ENCODE measurements at regions not wholly inside any gene's neighbourhood (a gene's known extent, or its start where the extent isn't known, plus 50 kb on each side); places are given as distances from the start of the nearest gene placed in this dataset.

GRCh38 chr14:98203421-98203820 lies 1068.6 kb downstream of the BCL11B start:
- Histone ChIP-seq H3K9me3 (ENCODE audit: low read depth) (no peaks in the 10 kb centered on the region), H4K20me1 (ENCODE audit: insufficient read depth) (no peaks in the 10 kb centered on the region), H3K27me3 (replicated peaks; ENCODE audit: insufficient read depth) (no peaks in the 10 kb centered on the region), H3K27ac (no peak overlapping the region), H3K79me2 (ENCODE audit: insufficient read depth) (no peaks in the 10 kb centered on the region), H3K4me3 (no peak overlapping the region), H2AFZ (no peak overlapping the region), H3K36me3 (ENCODE audit: low read depth) (no peaks in the 10 kb centered on the region), H3K4me2 (ENCODE audit: unreplicated experiment) (no peak overlapping the region), H3K9ac (no peak overlapping the region), H3F3A (ENCODE audit: insufficient read depth) (no peaks in the 10 kb centered on the region), H3K9me2 (ENCODE audit: insufficient read depth) (no peaks in the 10 kb centered on the region), H3K4me1 (ENCODE audit: insufficient read depth) (no peaks in the 10 kb centered on the region)
- DNase-seq, result no peak
- in situ Hi-C loops (cut with MboI), result no loop called here
- no peak for TF ChIP-seq EZH2phosphoT487 (IDR thresholded peaks at IDR 0.05; ENCODE audit: insufficient read depth, low read depth)
- TF ChIP-seq EZH2 (IDR thresholded peaks at IDR 0.05; ENCODE audit: insufficient read depth, poor library complexity, severe bottlenecking), result no peak
- WGBS, 2 experiments (ENCODE audit: low coverage in 1 of 2, low lambda C conversion rate in 2 of 2, missing lambda C conversion rate in 2 of 2), result 45 to 56% methylated on average over 6 of the region's 6 CpGs

GRCh38 chr14:98204139-98204538 lies 1067.9 kb downstream of the BCL11B start:
- in situ Hi-C loops (cut with MboI), result no loop called here
- no peak overlapping the region for H3K9ac ChIP-seq
- no peaks in the 10 kb centered on the region for H4K20me1 ChIP-seq (ENCODE audit: insufficient read depth)
- no peak overlapping the region for H3K4me3 ChIP-seq
- no peaks in the 10 kb centered on the region for H3K9me3 ChIP-seq (ENCODE audit: low read depth)
- H2AFZ ChIP-seq, result no peak overlapping the region
- DNase-seq, result no peak
- no peak for TF ChIP-seq EZH2phosphoT487 (IDR thresholded peaks at IDR 0.05; ENCODE audit: insufficient read depth, low read depth)
- no peak for TF ChIP-seq EZH2 (IDR thresholded peaks at IDR 0.05; ENCODE audit: insufficient read depth, poor library complexity, severe bottlenecking)
- WGBS, 2 experiments (ENCODE audit: low coverage in 1 of 2, low lambda C conversion rate in 2 of 2, missing lambda C conversion rate in 2 of 2), result 21 to 26% methylated on average over 3 of the region's 3 CpGs
- no peak overlapping the region for H3K4me2 ChIP-seq (ENCODE audit: unreplicated experiment)
- H3K79me2 ChIP-seq (ENCODE audit: insufficient read depth), result no peaks in the 10 kb centered on the region
- H3K27me3 ChIP-seq (replicated peaks; ENCODE audit: insufficient read depth), result no peaks in the 10 kb centered on the region
- no peaks in the 10 kb centered on the region for H3F3A ChIP-seq (ENCODE audit: insufficient read depth)
- no peak overlapping the region for H3K27ac ChIP-seq
- no peaks in the 10 kb centered on the region for H3K4me1 ChIP-seq (ENCODE audit: insufficient read depth)
- no peaks in the 10 kb centered on the region for H3K36me3 ChIP-seq (ENCODE audit: low read depth)
- H3K9me2 ChIP-seq (ENCODE audit: insufficient read depth), result no peaks in the 10 kb centered on the region

- TF ChIP-seq EZH2 (IDR thresholded peaks at IDR 0.05; ENCODE audit: insufficient read depth, poor library complexity, severe bottlenecking) (no peak), EZH2phosphoT487 (IDR thresholded peaks at IDR 0.05; ENCODE audit: insufficient read depth, low read depth) (no peak)
- H3K9ac ChIP-seq, result no peak overlapping the region
- no peak overlapping the region for H2AFZ ChIP-seq
- H3K4me1 ChIP-seq (ENCODE audit: insufficient read depth), result no peaks in the 10 kb centered on the region
- H3K9me3 ChIP-seq (ENCODE audit: low read depth), result no peaks in the 10 kb centered on the region
- no peak overlapping the region for H3K4me3 ChIP-seq
- no peak overlapping the region for H3K27ac ChIP-seq
- H3K9me2 ChIP-seq (ENCODE audit: insufficient read depth), result no peaks in the 10 kb centered on the region
- no peak for DNase-seq
- no peaks in the 10 kb centered on the region for H3K36me3 ChIP-seq (ENCODE audit: low read depth)
- 65 to 72% methylated on average over 10 of the region's 10 CpGs for WGBS, 2 experiments (ENCODE audit: low coverage in 1 of 2, low lambda C conversion rate in 2 of 2, missing lambda C conversion rate in 2 of 2)
- in situ Hi-C loops (cut with MboI), result no loop called here
- no peaks in the 10 kb centered on the region for H4K20me1 ChIP-seq (ENCODE audit: insufficient read depth)
- no peaks in the 10 kb centered on the region for H3K27me3 ChIP-seq (replicated peaks; ENCODE audit: insufficient read depth)
- H3K4me2 ChIP-seq (ENCODE audit: unreplicated experiment), result no peak overlapping the region
- no peaks in the 10 kb centered on the region for H3K79me2 ChIP-seq (ENCODE audit: insufficient read depth)
- no peaks in the 10 kb centered on the region for H3F3A ChIP-seq (ENCODE audit: insufficient read depth)
Measured at GRCh38 chr14:98207415-98207814, 1064.6 kb downstream of the BCL11B start.

GRCh38 chr14:98208211-98208611 lies 1063.8 kb downstream of the BCL11B start:
- no peak overlapping the region for H3K4me2 ChIP-seq (ENCODE audit: unreplicated experiment)
- no peaks in the 10 kb centered on the region for H4K20me1 ChIP-seq (ENCODE audit: insufficient read depth)
- H3K27me3 ChIP-seq (replicated peaks; ENCODE audit: insufficient read depth), result no peaks in the 10 kb centered on the region
- no peak overlapping the region for H3K9ac ChIP-seq
- no peaks in the 10 kb centered on the region for H3F3A ChIP-seq (ENCODE audit: insufficient read depth)
- no peak overlapping the region for H3K27ac ChIP-seq
- H3K4me1 ChIP-seq (ENCODE audit: insufficient read depth), result no peaks in the 10 kb centered on the region
- H2AFZ ChIP-seq, result no peak overlapping the region
- no peak for DNase-seq
- H3K4me3 ChIP-seq, result no peak overlapping the region
- no peaks in the 10 kb centered on the region for H3K79me2 ChIP-seq (ENCODE audit: insufficient read depth)
- H3K9me2 ChIP-seq (ENCODE audit: insufficient read depth), result no peaks in the 10 kb centered on the region
- no peak for TF ChIP-seq EZH2phosphoT487 (IDR thresholded peaks at IDR 0.05; ENCODE audit: insufficient read depth, low read depth)
- no peak for TF ChIP-seq EZH2 (IDR thresholded peaks at IDR 0.05; ENCODE audit: insufficient read depth, poor library complexity, severe bottlenecking)
- H3K9me3 ChIP-seq (ENCODE audit: low read depth), result no peaks in the 10 kb centered on the region
- no peaks in the 10 kb centered on the region for H3K36me3 ChIP-seq (ENCODE audit: low read depth)
- in situ Hi-C loops (cut with MboI), result no loop called here

- TF ChIP-seq EZH2phosphoT487 (IDR thresholded peaks at IDR 0.05; ENCODE audit: insufficient read depth, low read depth) (no peak), EZH2 (IDR thresholded peaks at IDR 0.05; ENCODE audit: insufficient read depth, poor library complexity, severe bottlenecking) (no peak)
- Histone ChIP-seq H3K4me3 (no peak overlapping the region), H3K9me3 (ENCODE audit: low read depth) (no peaks in the 10 kb centered on the region), H4K20me1 (ENCODE audit: insufficient read depth) (no peaks in the 10 kb centered on the region), H3K27me3 (replicated peaks; ENCODE audit: insufficient read depth) (no peaks in the 10 kb centered on the region), H3F3A (ENCODE audit: insufficient read depth) (no peaks in the 10 kb centered on the region), H3K9ac (no peak overlapping the region), H3K27ac (no peak overlapping the region), H3K9me2 (ENCODE audit: insufficient read depth) (no peaks in the 10 kb centered on the region), H3K36me3 (ENCODE audit: low read depth) (no peaks in the 10 kb centered on the region), H2AFZ (no peak overlapping the region), H3K4me2 (ENCODE audit: unreplicated experiment) (no peak overlapping the region), H3K4me1 (ENCODE audit: insufficient read depth) (no peaks in the 10 kb centered on the region), H3K79me2 (ENCODE audit: insufficient read depth) (no peaks in the 10 kb centered on the region)
- DNase-seq, result no peak
- WGBS, 2 experiments (ENCODE audit: low coverage in 1 of 2, low lambda C conversion rate in 2 of 2, missing lambda C conversion rate in 2 of 2), result 33 to 39% methylated on average over 4 of the region's 4 CpGs
- in situ Hi-C loops (cut with MboI), result no loop called here
Measured at GRCh38 chr14:98208943-98209342, 1063.1 kb downstream of the BCL11B start.

All from GM23248 (cell line).